ENCODE measurements at regions not wholly inside any gene's neighbourhood (a gene's known extent, or its start where the extent isn't known, plus 50 kb on each side); places are given as distances from the start of the nearest gene placed in this dataset.

DNA sequence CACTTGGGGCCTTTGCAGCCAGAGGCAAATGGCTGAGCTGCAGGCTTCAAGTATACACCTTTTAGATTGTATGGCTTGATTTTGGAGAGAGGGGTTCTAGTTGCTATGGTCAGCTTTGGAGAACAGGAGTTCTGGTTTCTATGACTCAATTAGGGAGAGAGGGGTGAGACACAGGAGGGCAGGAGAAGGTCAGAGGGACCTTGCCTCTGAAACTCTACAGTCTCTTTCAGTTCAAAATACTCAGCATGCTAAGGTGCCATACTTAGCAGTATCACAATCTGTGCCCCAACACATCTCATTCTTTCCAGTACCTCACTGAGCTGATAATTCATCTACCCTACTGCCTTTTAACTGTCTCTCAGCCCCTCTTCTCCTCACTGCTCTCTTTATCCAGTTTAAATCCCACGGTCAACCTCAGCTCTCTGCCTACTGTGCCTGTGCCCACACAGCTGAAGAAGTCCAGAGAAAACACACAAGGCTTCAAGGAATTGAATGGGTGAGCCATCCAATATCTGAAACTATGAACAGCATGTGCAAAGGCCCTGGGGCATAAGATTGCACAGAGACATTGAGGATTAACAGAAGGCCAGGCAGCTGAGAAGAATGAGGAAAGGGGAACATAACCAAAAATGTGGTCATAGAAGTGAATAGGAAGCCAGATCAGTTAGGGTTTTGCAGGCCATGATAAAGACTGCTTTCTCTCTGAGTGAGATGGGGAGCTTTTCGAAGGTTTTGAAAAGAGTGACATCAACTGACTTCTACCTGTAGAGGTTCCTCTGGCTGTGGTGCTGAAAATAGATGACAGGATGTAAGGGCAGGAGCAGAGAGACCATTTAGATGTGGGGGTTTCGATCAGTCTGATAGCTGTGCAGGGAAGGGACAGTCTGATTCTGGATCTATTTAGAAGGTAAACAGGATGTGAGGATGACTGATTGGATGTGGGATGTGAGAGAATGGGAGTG lies 54.5 kb upstream of the C3orf80 start:
- no peak for DNase-seq (ENCODE audit: low spot score)

DNA sequence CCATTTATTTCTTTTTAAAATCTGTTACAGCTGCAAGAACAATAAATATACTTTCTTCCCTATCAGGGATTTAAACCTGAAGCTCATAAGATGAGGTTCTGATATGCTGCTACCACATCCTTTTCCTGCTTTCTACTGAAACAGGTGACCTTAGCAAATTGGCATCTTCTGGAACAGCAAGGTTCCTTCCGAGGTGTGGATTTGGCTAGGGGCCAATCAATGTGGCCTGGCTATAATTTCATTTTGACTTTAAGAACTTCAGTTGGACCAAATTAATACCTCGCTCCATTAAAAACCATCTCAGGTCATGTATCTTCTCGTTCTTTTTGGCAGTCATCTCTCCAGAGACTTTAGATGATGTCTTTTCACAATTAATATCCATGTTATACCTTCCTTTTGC lies 53.4 kb upstream of the C3orf80 start:
- no peak for DNase-seq (ENCODE audit: low spot score)

DNA sequence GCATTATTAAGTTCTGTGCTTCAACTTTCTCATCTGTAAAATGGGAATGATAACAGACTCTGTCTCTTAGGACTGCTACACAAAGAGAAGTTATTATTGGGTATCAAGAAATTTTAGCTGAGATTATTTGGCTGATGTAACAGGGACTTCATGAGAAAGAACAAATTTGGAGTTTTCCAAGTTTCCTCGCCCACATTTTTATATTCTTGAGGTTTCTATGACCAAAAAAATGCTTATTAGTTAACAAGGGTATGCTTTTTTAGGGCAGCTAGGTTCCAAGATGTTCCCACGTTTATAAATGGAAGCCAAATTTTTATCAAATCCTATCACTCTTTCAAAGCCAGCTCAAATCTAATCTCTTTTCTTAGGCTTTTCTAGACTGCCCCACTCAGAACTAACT lies 50.6 kb upstream of the C3orf80 start:
- no peak for DNase-seq (ENCODE audit: low spot score)

Data from CD4-positive, alpha-beta T cell treated with Interleukin-15 for 4 hours (primary cell).